ENCODE measurements at regions not wholly inside any gene's neighbourhood (a gene's known extent, or its start where the extent isn't known, plus 50 kb on each side); places are given as distances from the start of the nearest gene placed in this dataset.
A peak's percentile ranks its signal among the peaks of the same experiment; 100 is the strongest.

DNA sequence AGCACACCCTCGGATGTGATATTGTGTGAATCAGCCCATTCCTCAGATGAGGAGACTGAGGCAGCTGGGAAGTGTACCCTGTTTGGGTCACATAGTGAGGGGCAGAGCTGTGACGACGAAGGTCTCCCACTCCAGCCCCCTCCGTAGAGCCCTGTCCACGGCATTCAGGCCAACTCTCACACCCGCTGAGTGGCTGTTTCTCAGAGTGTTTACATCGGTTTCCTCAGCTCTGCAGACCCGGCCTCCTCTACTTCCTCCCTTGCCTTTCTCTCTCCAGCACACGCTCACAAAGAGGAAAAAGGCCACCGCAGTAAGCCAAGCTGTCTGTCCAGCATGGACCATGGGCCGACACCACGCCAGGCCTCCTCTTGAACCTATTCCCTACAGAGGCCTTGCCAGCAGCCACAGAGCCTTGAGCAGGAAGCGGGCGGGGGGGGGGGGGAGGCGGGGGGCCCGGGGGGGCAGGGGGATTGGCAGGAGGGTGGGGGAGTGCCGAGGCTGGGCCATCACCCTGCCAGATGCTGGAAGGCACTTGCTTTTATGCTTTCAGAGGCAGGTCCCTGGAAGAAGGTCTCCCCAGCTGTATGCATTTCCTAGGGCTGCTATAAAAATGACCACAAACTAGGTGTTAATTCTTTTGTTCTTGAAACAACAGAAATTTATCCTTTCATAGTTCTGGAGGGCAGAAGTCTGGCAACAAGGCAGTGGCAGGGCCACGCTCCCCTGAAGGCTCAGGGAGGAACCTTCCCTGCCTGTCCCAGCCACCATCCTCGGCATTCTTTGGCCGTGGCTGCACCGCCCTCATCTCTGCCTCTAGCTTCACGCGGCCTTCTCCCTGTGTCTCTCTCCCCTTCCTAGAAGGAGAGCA, 178.4 kb downstream of the PSMG1 start:
- no peak for TF ChIP-seq POLR2A (IDR thresholded peaks at IDR 0.05; ENCODE audit: low read depth, low read length)
- TF ChIP-seq, protein P1, sequence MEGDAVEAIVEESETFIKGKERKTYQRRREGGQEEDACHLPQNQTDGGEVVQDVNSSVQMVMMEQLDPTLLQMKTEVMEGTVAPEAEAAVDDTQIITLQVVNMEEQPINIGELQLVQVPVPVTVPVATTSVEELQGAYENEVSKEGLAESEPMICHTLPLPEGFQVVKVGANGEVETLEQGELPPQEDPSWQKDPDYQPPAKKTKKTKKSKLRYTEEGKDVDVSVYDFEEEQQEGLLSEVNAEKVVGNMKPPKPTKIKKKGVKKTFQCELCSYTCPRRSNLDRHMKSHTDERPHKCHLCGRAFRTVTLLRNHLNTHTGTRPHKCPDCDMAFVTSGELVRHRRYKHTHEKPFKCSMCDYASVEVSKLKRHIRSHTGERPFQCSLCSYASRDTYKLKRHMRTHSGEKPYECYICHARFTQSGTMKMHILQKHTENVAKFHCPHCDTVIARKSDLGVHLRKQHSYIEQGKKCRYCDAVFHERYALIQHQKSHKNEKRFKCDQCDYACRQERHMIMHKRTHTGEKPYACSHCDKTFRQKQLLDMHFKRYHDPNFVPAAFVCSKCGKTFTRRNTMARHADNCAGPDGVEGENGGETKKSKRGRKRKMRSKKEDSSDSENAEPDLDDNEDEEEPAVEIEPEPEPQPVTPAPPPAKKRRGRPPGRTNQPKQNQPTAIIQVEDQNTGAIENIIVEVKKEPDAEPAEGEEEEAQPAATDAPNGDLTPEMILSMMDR (conservative IDR thresholded peaks at IDR 0.05; ENCODE audit: low read depth, low read length) = no peak
- no peak for TF ChIP-seq RAD21 (IDR thresholded peaks at IDR 0.05; ENCODE audit: low read length)
- TF ChIP-seq MXI1 (IDR thresholded peaks at IDR 0.05; ENCODE audit: borderline replicate concordance, low read depth, low read length) = no peak
- TF ChIP-seq SMC3 (IDR thresholded peaks at IDR 0.05; ENCODE audit: low read depth, low read length) = no peak
- TF ChIP-seq RCOR1 (IDR thresholded peaks at IDR 0.05; ENCODE audit: insufficient replicate concordance, low read length) = peak; percentile 53
- TF ChIP-seq RFX5 (IDR thresholded peaks at IDR 0.05; ENCODE audit: low read depth, low read length) = no peak
- TF ChIP-seq, protein P2, sequence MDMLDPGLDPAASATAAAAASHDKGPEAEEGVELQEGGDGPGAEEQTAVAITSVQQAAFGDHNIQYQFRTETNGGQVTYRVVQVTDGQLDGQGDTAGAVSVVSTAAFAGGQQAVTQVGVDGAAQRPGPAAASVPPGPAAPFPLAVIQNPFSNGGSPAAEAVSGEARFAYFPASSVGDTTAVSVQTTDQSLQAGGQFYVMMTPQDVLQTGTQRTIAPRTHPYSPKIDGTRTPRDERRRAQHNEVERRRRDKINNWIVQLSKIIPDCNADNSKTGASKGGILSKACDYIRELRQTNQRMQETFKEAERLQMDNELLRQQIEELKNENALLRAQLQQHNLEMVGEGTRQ (IDR thresholded peaks at IDR 0.05; ENCODE audit: low read depth, low read length) = no peak
- no peak for TF ChIP-seq BHLHE40 (IDR thresholded peaks at IDR 0.05; ENCODE audit: low read depth, low read length)
